Aorta (tissue), 5 donors: ENCODE measurements at regions not wholly inside any gene's neighbourhood (a gene's known extent, or its start where the extent isn't known, plus 50 kb on each side); places are given as distances from the start of the nearest gene placed in this dataset.

Experiments used
- ATAC-seq: fragments of 200-7000 bp; cut with Tn5 transposase; one replicate; pipeline ENCODE4 v1.9.1; 2022; ENCODE audit warnings: moderate library complexity; ENCODE audit not compliant: low FRiP score
- DNase-seq, 2 donors: peaks; one replicate each; pipeline ENCODE4 v3.0.0-alpha.2; 2020
- H3K27ac ChIP-seq, 2 donors: one replicate each; pipeline ENCODE4 v1.5.1; 2013; ENCODE audit warnings: low read length in 2 of 2, mild to moderate bottlenecking in 2 of 2, moderate library complexity in 2 of 2, control low read depth in 1 of 2, inconsistent platforms in 1 of 2, low read depth in 1 of 2
- H3K27me3 ChIP-seq, 2 donors: one replicate each; pipeline ENCODE4 v1.6.1; 2013; ENCODE audit warnings: control low read depth in 1 of 2, low read length in 1 of 2, mild to moderate bottlenecking in 1 of 2, moderate library complexity in 1 of 2; ENCODE audit not compliant: insufficient read depth in 2 of 2, control insufficient read depth in 1 of 2
- H3K36me3 ChIP-seq, 2 donors: one replicate each; pipeline ENCODE4 v1.6.1; 2013; ENCODE audit warnings: control low read depth in 1 of 2, low read length in 1 of 2, mild to moderate bottlenecking in 1 of 2; ENCODE audit not compliant: insufficient read depth in 2 of 2, control insufficient read depth in 1 of 2
- H3K4me1 ChIP-seq, 2 donors: one replicate each; pipeline ENCODE4 v1.6.1; 2013; ENCODE audit warnings: low read length in 2 of 2, control low read depth in 1 of 2, mild to moderate bottlenecking in 1 of 2, moderate library complexity in 1 of 2; ENCODE audit not compliant: insufficient read depth in 2 of 2, control insufficient read depth in 1 of 2
- H3K4me3 ChIP-seq, 2 donors: one replicate each; pipeline ENCODE4 v1.5.1; 2013; ENCODE audit warnings: low read length in 2 of 2, control low read depth in 1 of 2, mild to moderate bottlenecking in 1 of 2
- H3K9me3 ChIP-seq: one replicate; pipeline ENCODE4 v1.6.1; 2013; ENCODE audit warnings: mild to moderate bottlenecking, low read length; ENCODE audit not compliant: control insufficient read depth
- WGBS, 2 donors: extraction: QIAGEN DNeasy Blood & Tissue Kit; methylation state at CpG; one replicate each; pipeline ENCODE4 v1.1.7; 2013; 5-methylcytosine and 5-hydroxymethylcytosine counted together
- intact Hi-C, 2 donors: fragments of 100-400 bp; cut with DNase I; formaldehyde crosslinking; loops; one replicate each; pipeline versions ENCODE4 v1.14.2 to v1.15.0; 2022
- donor health status: healthy with polysubstance abuse.
- donor health status: Bipolar disorder and iron deficiency.
- donor health status: DM: no; HTN: no; CAD: no.
- donor health status: DM: no; HTN: no; CAD: no.
- donor health status: DM: yes; HTN: yes; CAD: no.

DNA sequence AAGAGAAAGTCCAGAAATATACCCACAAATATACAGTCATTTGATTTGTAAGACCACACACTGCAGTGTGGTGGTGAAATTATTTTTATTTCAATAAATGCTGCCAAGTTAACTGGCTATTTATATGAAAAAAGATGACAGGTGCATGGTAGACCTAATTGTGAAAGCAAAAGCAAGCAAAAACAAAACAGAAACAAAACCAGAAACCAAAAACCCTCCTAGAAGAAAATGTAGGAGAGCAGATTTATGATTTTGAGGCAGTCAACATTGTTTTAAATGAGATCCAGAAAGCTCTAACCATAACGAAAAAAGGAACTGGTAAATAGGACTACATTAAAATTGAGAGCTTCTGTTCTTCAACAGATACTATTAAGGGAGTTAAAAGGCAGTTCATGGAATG lies 303.6 kb downstream of the PRDM2 start:
- DNase-seq (no peak), ATAC-seq (no peak)
- Histone ChIP-seq H3K9me3 (no peaks in the 10 kb centered on the region), H3K36me3 (no peaks in the 10 kb centered on the region), H3K4me1 (no peaks in the 10 kb centered on the region), H3K27ac (no peak overlapping the region), H3K27me3 (no peaks in the 10 kb centered on the region), H3K4me3 (no peak overlapping the region)
- WGBS, 2 donors: 74 to 81% methylated on average over 1 of the region's 1 CpG
- intact Hi-C loops: no loop called here

DNA sequence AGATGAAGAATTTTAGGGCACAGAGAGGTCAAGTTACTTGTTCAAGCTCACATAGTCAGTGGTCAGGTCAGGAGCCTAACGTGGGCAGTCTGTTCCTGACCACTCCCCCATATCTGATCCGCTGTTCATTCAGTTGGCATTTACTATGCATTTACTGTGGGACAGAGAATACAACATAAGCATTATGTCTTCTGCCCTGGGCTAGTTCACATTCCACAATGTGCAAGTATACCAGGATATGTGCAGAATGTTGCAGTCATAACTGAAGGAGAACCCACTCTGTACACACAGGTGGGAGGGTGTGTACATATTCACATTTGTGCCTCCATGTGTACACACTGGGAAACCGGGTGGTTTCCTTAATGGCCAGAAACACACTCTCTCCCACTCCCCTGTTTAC lies 309.6 kb downstream of the PRDM2 start:
- H3K36me3 ChIP-seq: no peaks in the 10 kb centered on the region
- WGBS, 2 donors: 69 to 72% methylated on average over 3 of the region's 3 CpGs
- ATAC-seq (no peak), DNase-seq (no peak)
- H3K9me3 ChIP-seq: no peaks in the 10 kb centered on the region
- no peaks in the 10 kb centered on the region for H3K4me1 ChIP-seq
- intact Hi-C loops: no loop called here
- no peaks in the 10 kb centered on the region for H3K27me3 ChIP-seq
- no peak overlapping the region for H3K27ac ChIP-seq
- no peak overlapping the region for H3K4me3 ChIP-seq

DNA sequence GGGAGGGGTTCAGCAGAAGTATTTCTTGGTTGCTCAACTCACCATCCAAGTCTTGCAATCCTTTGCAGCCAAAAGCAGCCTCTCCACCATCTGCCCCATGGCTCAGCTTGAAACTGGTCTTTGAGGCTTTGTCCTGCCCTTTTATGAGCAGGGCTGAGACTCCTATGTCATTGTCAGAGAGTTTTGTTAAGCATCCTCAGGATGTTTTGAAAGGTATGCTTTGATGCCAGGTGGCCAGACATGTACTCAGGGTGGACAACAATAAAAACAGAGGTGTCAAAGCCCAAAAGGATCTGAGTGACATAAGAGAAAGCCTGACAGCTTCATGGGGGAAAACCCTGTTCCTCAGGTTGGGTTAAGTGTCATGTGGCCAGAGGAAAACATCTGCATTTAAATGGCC lies 310.5 kb downstream of the PRDM2 start:
- intact Hi-C loops: no loop called here
- no peaks in the 10 kb centered on the region for H3K27me3 ChIP-seq

DNA sequence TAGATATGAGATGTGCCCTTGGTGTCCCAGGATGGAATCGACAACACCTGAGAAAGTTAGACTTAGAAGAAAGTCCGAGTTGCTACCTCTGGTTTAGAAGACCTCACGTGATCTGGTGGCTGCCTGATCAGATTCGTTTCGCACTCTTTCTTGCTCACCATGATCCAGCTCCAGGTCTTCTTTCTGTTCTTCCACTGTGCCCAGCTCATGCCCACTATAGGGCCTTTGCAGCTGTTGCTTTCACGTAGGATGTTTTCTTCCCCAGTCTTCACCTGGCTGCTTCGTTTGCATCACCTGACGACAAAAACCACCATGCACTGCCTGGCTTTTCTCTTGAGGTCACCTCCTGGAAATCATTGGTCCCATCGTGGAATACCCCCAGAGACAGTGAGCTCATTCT lies 311.1 kb downstream of the PRDM2 start:
- Histone ChIP-seq H3K9me3 (no peaks in the 10 kb centered on the region), H3K4me3 (no peak overlapping the region), H3K27me3 (no peaks in the 10 kb centered on the region), H3K36me3 (no peaks in the 10 kb centered on the region), H3K27ac (no peak overlapping the region), H3K4me1 (no peaks in the 10 kb centered on the region)
- ATAC-seq (no peak), DNase-seq (no peak)
- intact Hi-C loops: no loop called here
- 67 to 82% methylated on average over 9 of the region's 9 CpGs for WGBS, 2 donors

More for the DNA sequence above, 310.5 kb downstream of the PRDM2 start:
- Histone ChIP-seq H3K36me3 (no peaks in the 10 kb centered on the region), H3K4me3 (no peak overlapping the region), H3K9me3 (no peaks in the 10 kb centered on the region), H3K4me1 (no peaks in the 10 kb centered on the region), H3K27ac (no peak overlapping the region)
- DNase-seq: no peak
- no peak for ATAC-seq

DNA sequence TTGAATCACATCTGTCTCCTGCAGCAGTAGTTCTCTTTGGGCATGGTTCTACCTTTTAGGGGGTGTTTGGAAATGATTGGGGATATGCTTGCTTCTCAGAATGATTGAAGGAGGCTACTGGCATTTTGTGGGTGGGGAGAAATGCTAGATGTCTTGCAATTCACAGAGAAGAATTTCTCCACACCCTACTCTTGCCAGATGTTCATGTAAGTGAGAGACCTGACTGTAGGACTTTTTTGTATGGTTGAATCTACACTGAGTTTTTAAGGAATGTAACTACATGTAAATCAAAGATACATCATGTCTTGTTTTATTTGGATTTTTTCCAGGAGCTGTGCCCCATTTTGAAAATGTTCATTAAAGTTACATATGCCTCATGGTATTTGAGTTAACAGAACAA lies 311.9 kb downstream of the PRDM2 start:
- no peak for DNase-seq
- no peak overlapping the region for H3K4me3 ChIP-seq
- H3K27me3 ChIP-seq: no peaks in the 10 kb centered on the region
- H3K27ac ChIP-seq: no peak overlapping the region
- no peaks in the 10 kb centered on the region for H3K4me1 ChIP-seq
- no peak for ATAC-seq
- no peaks in the 10 kb centered on the region for H3K9me3 ChIP-seq
- no peaks in the 10 kb centered on the region for H3K36me3 ChIP-seq
- intact Hi-C loops: no loop called here

DNA sequence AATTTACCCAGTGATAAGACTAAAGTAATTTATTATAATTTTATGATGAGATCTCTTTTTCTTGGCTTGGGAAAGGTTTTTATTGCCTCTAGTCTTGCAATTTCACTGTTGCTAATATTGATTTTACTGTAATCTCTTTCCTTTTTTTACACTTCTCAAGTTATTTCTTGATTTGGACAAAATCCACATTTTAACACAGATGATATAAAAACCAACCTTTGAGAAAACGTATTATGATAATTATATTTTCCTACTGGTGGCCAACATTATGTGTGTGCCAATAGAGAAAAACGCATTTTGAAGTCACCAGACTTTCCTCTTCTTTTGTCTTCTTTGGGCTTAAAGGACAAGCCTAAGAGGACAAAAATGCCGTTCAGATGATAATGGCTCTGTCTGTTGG lies 314.9 kb downstream of the PRDM2 start:
- DNase-seq (no peak), ATAC-seq (no peak)
- Histone ChIP-seq H3K4me1 (no peaks in the 10 kb centered on the region), H3K4me3 (no peak overlapping the region), H3K27me3 (no peaks in the 10 kb centered on the region), H3K9me3 (no peaks in the 10 kb centered on the region), H3K27ac (no peak overlapping the region), H3K36me3 (no peaks in the 10 kb centered on the region)
- intact Hi-C loops: no loop called here
- 12 to 13% methylated on average over 3 of the region's 3 CpGs for WGBS, 2 donors

DNA sequence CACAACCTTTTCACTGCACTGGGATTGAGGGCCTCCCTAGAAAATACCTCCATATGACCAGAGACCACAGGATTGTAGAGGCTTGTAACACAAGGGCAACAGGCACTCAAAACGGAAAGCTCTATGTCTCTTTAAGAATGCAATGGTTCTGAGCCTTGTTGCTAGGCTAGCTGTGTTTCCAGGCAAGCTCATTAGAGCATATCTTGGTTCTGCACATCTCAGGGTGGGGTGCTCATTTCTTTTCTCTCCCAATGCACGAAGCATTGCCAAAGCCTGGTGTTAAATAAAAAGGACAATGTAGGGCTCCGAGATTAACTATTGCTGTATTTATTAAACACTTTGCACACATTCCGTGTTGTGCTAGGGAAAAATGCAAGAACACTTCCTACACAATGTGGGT lies 315.9 kb downstream of the PRDM2 start:
- H3K36me3 ChIP-seq: no peaks in the 10 kb centered on the region
- DNase-seq (no peak), ATAC-seq (no peak)
- intact Hi-C loops: no loop called here
- H3K27me3 ChIP-seq: no peaks in the 10 kb centered on the region
- 77 to 83% methylated on average over 4 of the region's 4 CpGs for WGBS, 2 donors
- no peak overlapping the region for H3K27ac ChIP-seq
- H3K4me3 ChIP-seq: no peak overlapping the region
- no peaks in the 10 kb centered on the region for H3K9me3 ChIP-seq
- no peaks in the 10 kb centered on the region for H3K4me1 ChIP-seq

DNA sequence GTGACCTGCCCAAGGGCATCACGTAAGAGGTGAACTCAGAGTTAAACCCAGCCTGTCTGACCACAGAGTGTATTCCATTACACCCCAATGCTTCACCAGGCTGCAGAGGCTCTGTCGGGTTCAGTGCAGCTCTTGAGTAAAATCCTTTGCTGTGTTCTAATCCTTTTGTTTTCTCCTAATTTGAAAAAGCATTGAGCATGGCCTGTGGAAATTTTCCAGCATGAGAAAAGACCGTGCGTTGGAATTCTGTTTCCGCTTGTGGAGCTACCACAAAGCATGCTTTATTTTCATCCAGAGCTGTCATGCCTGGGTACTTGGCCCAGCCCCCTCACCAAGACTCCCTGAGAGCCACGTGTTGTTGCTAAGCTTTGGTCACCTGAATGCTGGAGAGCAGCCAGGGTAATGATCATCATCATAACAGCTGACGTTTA lies 317.6 kb downstream of the PRDM2 start:
- Histone ChIP-seq H3K4me3 (no peak overlapping the region), H3K9me3 (no peaks in the 10 kb centered on the region), H3K27me3 (no peaks in the 10 kb centered on the region), H3K27ac (no peak overlapping the region), H3K4me1 (no peaks in the 10 kb centered on the region), H3K36me3 (no peaks in the 10 kb centered on the region)
- intact Hi-C loops: no loop called here
- 28 to 29% methylated on average over 7 of the region's 7 CpGs for WGBS, 2 donors
- DNase-seq: no peak
- ATAC-seq: no peak

DNA sequence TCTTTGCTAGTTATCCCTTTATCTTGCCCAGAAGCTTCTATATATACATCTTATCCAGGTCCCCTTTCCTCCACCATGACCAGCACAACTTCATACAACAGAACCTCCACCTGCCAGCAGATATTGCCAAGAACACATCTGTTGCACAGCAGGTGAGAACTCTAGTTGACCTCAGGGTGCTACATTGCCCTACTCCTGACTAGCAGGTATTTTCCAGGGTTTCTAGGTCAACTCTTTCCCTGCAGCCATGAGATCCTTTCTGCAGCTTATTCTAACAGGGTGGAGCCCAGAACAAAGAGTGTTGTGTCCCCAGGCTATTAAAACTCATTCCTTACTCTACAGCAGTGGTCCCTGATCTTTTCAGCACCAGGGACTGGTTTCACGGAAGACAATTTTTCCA lies 319.5 kb downstream of the PRDM2 start:
- no peak for DNase-seq
- no peaks in the 10 kb centered on the region for H3K9me3 ChIP-seq
- H3K36me3 ChIP-seq: no peaks in the 10 kb centered on the region
- H3K4me1 ChIP-seq: no peaks in the 10 kb centered on the region
- ATAC-seq: no peak
- no peak overlapping the region for H3K27ac ChIP-seq
- intact Hi-C loops: no loop called here
- H3K27me3 ChIP-seq: no peaks in the 10 kb centered on the region
- WGBS, 2 donors: 91 to 96% methylated on average over 1 of the region's 1 CpG
- no peak overlapping the region for H3K4me3 ChIP-seq

DNA sequence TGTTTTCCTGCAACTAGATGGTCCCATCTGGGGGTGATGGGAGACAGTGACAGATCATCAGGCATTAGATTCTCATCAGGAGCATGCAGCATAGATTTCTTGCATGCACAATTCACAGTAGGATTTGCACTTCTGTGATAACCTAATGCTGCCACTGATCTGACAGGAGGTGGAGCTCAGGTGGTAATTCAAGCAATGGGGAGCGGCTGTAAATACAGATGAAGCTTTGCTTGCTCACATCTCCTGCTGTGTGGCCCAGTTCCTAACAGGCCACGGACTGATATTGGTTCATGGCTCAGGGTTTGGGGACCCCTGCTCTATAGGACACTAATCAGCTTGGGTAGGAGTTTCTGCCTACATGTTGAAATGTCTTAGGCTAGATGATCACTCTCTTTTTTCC lies 320.0 kb downstream of the PRDM2 start:
- Histone ChIP-seq H3K27ac (no peak overlapping the region), H3K36me3 (no peaks in the 10 kb centered on the region), H3K27me3 (no peaks in the 10 kb centered on the region), H3K4me1 (no peaks in the 10 kb centered on the region), H3K4me3 (no peak overlapping the region), H3K9me3 (no peaks in the 10 kb centered on the region)
- WGBS, 2 donors: 88 to 91% methylated on average over 2 of the region's 2 CpGs
- ATAC-seq: no peak
- intact Hi-C loops: no loop called here
- DNase-seq: no peak
